ENCODE measurements at regions not wholly inside any gene's neighbourhood (a gene's known extent, or its start where the extent isn't known, plus 50 kb on each side); places are given as distances from the start of the nearest gene placed in this dataset.

GRCh38 chr6:77228279-77228678 lies 235.0 kb downstream of the HTR1B start:
- ATAC-seq (no peak), DNase-seq (no peak)
- intact Hi-C loops (cut with DNase I, micrococcal nuclease): no loop called here

GRCh38 chr6:77217896-77218295 lies 245.4 kb downstream of the HTR1B start:
- intact Hi-C loops (cut with DNase I, micrococcal nuclease): no loop called here
- no peak for ATAC-seq
- no peak for DNase-seq

- intact Hi-C loops (cut with DNase I, micrococcal nuclease): no loop called here
- ATAC-seq (no peak), DNase-seq (no peak)
Observed at GRCh38 chr6:77205936-77206335, 257.4 kb downstream of the HTR1B start.

- ATAC-seq (no peak), DNase-seq (no peak)
- intact Hi-C loops (cut with DNase I, micrococcal nuclease): no loop called here
Observed at GRCh38 chr6:77204555-77204954, 258.7 kb downstream of the HTR1B start.

- no peak for ATAC-seq
- intact Hi-C loops (cut with DNase I, micrococcal nuclease): no loop called here
- DNase-seq: no peak
Observed at GRCh38 chr6:77183447-77183846, 279.8 kb downstream of the HTR1B start.

- intact Hi-C loops (cut with DNase I, micrococcal nuclease): no loop called here
- DNase-seq (no peak), ATAC-seq (no peak)
Observed at GRCh38 chr6:77181749-77182148, 281.5 kb downstream of the HTR1B start.

- ATAC-seq (no peak), DNase-seq (no peak)
Observed at GRCh38 chr6:77180326-77180725, 283.0 kb downstream of the HTR1B start.

GRCh38 chr6:77178821-77179220 lies 284.5 kb downstream of the HTR1B start:
- no peak for ATAC-seq
- intact Hi-C loops (cut with DNase I, micrococcal nuclease): no loop called here

More at GRCh38 chr6:77180326-77180725, 283.0 kb downstream of the HTR1B start:
- intact Hi-C loops (cut with DNase I, micrococcal nuclease): no loop called here

GRCh38 chr6:77177470-77177869 lies 285.8 kb downstream of the HTR1B start:
- no peak for DNase-seq
- intact Hi-C loops (cut with DNase I, micrococcal nuclease): no loop called here
- ATAC-seq: no peak

More at GRCh38 chr6:77178821-77179220, 284.5 kb downstream of the HTR1B start:
- no peak for DNase-seq

GRCh38 chr6:77173472-77174074 lies 289.7 kb downstream of the HTR1B start:
- intact Hi-C loops (cut with DNase I, micrococcal nuclease): no loop called here
- no peak for ATAC-seq

GRCh38 chr6:77172578-77172977 lies 290.7 kb downstream of the HTR1B start:
- intact Hi-C loops (cut with DNase I, micrococcal nuclease): no loop called here
- ATAC-seq (no peak), DNase-seq (no peak)

More at GRCh38 chr6:77173472-77174074, 289.7 kb downstream of the HTR1B start:
- DNase-seq: no peak

GRCh38 chr6:77159730-77160129 lies 303.6 kb downstream of the HTR1B start:
- ATAC-seq (no peak), DNase-seq (no peak)
- intact Hi-C loops (cut with DNase I, micrococcal nuclease): no loop called here

GRCh38 chr6:77151241-77151640 lies 312.1 kb downstream of the HTR1B start:
- DNase-seq: no peak
- intact Hi-C loops (cut with DNase I, micrococcal nuclease): no loop called here
- no peak for ATAC-seq

- intact Hi-C loops (cut with DNase I, micrococcal nuclease): no loop called here
- no peak for DNase-seq
- no peak for ATAC-seq
Observed at GRCh38 chr6:77150736-77151135, 312.6 kb downstream of the HTR1B start.

GRCh38 chr6:77145244-77145643 lies 318.0 kb downstream of the HTR1B start:
- ATAC-seq (no peak), DNase-seq (no peak)
- intact Hi-C loops (cut with DNase I, micrococcal nuclease): no loop called here

- ATAC-seq (peak; percentile 63), DNase-seq (no peak)
- intact Hi-C loops (cut with DNase I, micrococcal nuclease): no loop called here
Observed at GRCh38 chr6:77143659-77144447, 319.4 kb downstream of the HTR1B start.

GRCh38 chr6:77136086-77136485 lies 327.2 kb downstream of the HTR1B start:
- ATAC-seq (no peak), DNase-seq (no peak)
- intact Hi-C loops (cut with DNase I, micrococcal nuclease): no loop called here

GRCh38 chr6:77133031-77133430 lies 330.3 kb downstream of the HTR1B start:
- DNase-seq: no peak
- intact Hi-C loops (cut with DNase I, micrococcal nuclease): no loop called here
- ATAC-seq: no peak

GRCh38 chr6:77131426-77131825 lies 331.9 kb downstream of the HTR1B start:
- ATAC-seq: no peak
- DNase-seq: no peak
- intact Hi-C loops (cut with DNase I, micrococcal nuclease): no loop called here

GRCh38 chr6:77124604-77125003 lies 338.7 kb downstream of the HTR1B start:
- no peak for DNase-seq
- intact Hi-C loops (cut with DNase I, micrococcal nuclease): no loop called here
- ATAC-seq: no peak

GRCh38 chr6:77123527-77123926 lies 339.8 kb downstream of the HTR1B start:
- ATAC-seq (no peak), DNase-seq (no peak)

More at GRCh38 chr6:77123527-77123926, 339.8 kb downstream of the HTR1B start:
- intact Hi-C loops (cut with DNase I, micrococcal nuclease): no loop called here
